Left cardiac atrium (tissue), 4 donors: ENCODE measurements at regions not wholly inside any gene's neighbourhood (a gene's known extent, or its start where the extent isn't known, plus 50 kb on each side); places are given as distances from the start of the nearest gene placed in this dataset.

Experiments
- ATAC-seq, 2 donors: fragments of 200-7000 bp; cut with Tn5 transposase; one replicate each; pipeline ENCODE4 v1.9.1; 2020; ENCODE audit warnings: mild to moderate bottlenecking in 2 of 2, moderate library complexity in 2 of 2
- DNase-seq: peaks from one replicate; pipeline ENCODE4 v3.0.0-alpha.2; 2020
- intact Hi-C, 2 donors: fragments of 100-400 bp; cut with DNase I; formaldehyde crosslinking; loops; one replicate each; pipeline versions ENCODE4 v1.14.1 to v1.15.1; 2022 to 2023
- donor health status: DM: no; HTN: yes; CAD: no.
- donor health status: DM: no; HTN: yes; CAD: no; lungs with severe emphysema.
- donor health status: DM: yes; HTN: yes; CAD: no.
- donor health status: Dilated cardiomyopathy.

DNA sequence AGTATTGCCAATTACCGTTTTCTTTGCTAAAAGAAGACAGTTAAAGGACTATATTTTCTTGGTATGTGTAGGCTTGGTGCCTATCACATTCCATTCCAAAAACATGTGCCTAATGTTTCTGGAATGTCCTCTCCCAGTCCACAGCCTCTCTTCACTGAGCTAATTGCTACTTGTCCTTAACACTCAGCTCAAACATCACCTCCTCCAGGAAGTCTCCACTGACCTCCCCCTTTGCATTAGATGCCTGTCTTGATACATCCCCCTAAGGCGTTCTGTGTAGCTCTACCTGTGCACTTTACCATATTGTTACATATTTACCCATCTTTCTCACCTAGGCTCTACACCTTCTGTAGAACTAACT is 195.6 kb upstream of the CAMK1G start:
- ATAC-seq (no peak), DNase-seq (no peak)
- intact Hi-C loops: no loop called here

DNA sequence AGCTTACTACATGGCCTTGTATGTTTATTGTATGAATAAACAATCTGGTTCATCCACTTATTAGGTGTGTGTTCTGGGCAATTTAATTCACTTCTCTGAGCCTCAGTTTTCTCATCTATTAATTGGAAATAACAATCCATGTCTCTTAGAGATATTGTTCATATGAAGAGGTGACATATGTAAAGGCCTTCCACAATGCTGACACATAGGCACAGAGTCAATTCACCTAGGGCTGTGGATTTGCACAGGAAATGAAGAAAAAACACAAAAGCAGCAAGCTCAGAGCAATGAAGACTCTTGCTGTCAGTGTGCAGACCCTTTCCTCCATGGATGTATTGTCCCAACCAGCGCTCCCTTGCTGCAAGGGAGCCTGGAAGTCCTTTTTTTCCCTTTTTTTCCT is 195.2 kb upstream of the CAMK1G start:
- no peak for ATAC-seq
- no peak for DNase-seq
- intact Hi-C loops: no loop called here

DNA sequence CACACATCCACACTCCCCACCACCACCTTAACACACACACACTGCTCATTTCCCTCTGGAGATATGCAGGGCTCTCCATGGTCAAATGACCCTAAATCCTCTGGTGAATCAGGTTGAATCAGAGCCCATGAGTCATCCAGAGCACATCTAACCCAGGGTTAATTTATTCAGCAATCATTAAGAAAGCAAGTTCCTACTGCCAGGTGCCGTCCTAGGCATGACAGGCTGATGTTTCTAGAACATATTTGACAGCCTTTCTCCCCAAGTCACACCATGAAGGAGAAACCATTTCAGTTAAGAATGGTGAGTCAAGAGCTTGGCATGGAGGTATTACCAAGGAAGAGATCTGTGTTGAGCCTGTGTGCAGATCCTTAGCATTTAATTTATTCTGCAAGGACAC is 194.3 kb upstream of the CAMK1G start:
- no peak for DNase-seq
- intact Hi-C loops: no loop called here
- ATAC-seq: peak in 1 of 2 donors; percentile 95

DNA sequence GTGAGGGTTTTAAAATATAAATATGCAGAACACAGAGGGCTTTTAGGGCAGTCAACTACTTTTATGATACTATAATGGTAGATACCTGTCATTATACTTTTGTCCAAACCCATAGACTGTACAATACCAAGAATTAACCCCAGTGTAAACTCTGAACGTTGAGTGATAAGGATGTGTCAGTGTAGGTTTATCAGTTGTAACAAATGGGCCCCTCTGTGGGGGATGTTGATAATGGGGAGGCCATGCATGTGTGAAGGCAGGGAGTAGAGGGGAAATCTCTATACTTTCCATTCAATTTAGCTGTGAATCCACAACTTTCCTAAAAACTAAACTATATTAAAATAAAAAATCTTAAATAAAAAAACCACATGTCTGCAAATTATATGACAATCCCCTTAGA is 193.5 kb upstream of the CAMK1G start:
- DNase-seq (no peak), ATAC-seq (no peak)
- intact Hi-C loops: no loop called here

DNA sequence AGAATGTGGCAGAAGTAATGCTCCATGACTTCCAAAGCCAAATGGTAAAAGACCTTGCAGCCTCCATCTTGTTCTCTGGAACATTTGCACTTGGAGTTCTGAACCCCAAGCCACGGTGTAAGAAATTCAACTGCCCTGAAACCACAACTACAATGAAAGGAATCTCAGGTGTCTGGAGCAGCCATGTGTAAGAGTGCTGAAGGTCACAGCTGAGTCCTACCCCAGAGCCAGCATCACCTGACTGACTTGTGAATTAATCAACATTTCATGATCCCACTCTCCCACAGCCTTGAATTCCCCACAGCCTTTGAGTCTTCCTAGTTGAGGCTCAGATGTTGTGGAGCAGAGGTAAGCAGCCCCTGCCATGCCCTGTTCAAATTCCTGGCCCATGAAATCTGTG is 192.8 kb upstream of the CAMK1G start:
- intact Hi-C loops: no loop called here
- DNase-seq (no peak), ATAC-seq (no peak)

DNA sequence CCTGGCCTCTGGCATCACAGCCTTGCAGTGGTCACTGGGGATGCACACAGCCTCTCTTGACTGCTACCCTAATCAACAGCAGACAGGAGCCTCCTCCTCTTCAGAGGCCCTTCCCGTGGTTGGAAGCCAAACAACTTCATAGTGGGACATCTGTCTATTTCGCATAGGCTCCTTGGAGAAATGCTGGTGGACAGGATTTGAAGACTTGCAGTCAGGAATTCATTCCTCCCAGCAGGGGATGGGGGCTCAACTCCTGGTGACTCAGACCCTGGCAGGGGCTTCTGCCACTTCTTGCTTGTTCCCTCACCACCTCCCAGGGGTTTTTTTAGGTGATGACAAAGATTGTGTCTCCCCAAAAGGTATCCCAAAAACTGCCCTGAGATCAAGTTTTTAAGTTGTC is 191.7 kb upstream of the CAMK1G start:
- intact Hi-C loops: no loop called here
- DNase-seq: no peak
- no peak for ATAC-seq

DNA sequence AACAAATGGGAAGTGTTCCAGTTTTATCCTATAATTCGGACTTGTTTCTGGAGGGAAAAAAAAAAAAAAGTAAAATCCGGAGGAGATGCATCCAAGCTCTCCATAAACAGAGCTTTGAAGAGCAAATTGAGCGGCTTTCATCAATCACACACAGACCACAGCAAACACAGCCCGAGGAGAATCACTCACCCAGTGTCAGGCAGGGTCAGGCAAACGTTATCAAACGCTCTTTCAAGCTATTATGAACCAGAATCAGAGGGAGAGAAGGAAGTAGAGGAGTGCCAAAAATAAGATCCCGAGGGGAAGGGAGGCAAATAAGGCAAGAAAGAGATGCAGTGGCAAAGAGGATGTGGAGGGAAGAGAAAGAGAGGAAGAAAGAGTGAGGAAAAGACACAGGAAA is 188.3 kb upstream of the CAMK1G start:
- ATAC-seq: no peak
- intact Hi-C loops: no loop called here

DNA sequence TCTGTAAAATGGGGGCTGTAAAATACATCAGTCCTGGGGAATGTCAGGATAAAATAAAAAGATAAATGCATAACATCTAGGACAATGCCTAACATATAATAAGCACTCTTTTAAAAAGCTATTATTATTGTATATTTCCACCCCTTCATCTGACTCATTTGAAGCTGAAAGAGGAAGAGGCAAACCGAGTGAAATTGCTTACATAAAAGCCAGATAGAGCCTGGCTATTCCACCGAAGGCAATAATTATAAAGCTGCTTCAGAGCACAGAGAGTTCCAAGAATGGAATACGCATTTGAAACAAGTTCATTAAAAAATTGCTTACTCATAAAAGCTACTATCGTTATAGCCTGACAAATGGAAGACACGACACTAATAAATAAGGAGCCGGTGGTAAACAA is 186.1 kb upstream of the CAMK1G start:
- intact Hi-C loops: no loop called here
- no peak for DNase-seq
- ATAC-seq: no peak

More for the DNA sequence above, 188.3 kb upstream of the CAMK1G start:
- no peak for DNase-seq

DNA sequence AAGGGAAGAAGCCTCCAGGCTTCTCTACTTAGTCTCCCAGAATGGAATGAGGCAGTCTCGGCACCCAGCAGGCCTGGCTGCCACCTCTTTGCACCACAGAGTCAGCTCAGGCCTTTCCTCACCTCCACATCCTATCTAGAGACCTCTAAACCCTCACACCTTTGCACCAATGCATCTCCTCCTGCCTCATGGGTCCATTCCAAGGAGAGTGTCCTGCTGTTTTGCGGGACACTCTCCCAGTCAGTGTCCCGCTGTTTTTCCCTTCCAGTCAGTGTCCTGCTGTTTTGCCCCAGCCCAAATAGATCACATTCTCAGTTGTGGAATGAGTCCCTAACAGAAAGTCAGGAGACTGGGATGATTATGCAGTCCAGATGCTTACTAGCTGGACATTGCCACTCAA is 185.6 kb upstream of the CAMK1G start:
- no peak for ATAC-seq
- DNase-seq: no peak
- intact Hi-C loops: no loop called here

DNA sequence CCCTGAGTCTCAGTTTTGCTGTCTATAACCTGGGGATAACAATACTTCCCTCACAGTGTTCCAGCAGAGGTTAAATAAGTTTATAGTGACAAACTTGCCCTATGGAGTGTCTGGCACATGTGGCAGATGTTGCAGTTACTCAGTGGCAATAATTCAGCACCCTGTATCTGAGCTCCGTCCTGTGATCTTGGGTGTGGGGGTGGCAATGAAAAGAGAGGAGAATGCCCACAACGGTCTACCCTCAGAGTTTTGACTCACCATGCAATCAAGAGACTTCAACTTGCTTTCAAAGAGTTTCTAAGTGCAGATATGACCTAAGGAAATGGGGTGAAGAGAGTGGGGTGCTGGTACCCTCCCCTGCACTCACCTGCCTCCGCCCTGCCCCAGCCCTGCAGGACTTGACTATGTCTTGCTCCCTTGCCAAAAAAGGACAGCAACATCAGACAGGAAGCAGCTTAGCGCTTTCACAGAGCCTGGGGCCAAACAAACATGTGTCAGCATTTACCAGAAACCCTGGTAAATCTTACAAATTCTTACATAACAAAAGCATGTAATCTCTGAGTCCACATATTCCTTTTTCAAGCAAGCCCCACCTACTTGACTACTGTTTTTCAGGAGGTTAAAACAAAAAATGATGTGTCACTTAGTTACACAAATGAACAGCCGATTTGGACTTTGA is 185.1 kb upstream of the CAMK1G start:
- intact Hi-C loops: no loop called here
- ATAC-seq (peak; percentile 47 to 85), DNase-seq (peak; percentile 27)

DNA sequence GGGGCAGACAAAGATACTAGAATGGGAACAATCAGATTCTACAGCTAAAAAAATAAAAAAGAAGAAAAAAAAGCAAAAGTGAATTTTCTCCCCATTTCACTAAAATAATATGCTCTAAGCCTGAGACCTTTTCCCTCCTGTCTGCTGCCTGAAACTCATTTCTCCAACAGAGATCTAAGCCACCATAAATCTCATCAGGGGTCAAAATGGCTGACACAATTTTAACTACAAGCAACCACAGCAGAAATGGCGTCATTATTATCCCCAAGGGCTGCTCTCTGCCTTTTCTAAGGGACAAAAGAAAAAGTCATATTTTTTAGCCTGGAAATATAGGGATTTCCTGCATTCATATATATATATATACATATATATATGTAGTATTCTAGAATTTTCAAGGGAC is 183.7 kb upstream of the CAMK1G start:
- intact Hi-C loops: no loop called here
- ATAC-seq: no peak
- no peak for DNase-seq

DNA sequence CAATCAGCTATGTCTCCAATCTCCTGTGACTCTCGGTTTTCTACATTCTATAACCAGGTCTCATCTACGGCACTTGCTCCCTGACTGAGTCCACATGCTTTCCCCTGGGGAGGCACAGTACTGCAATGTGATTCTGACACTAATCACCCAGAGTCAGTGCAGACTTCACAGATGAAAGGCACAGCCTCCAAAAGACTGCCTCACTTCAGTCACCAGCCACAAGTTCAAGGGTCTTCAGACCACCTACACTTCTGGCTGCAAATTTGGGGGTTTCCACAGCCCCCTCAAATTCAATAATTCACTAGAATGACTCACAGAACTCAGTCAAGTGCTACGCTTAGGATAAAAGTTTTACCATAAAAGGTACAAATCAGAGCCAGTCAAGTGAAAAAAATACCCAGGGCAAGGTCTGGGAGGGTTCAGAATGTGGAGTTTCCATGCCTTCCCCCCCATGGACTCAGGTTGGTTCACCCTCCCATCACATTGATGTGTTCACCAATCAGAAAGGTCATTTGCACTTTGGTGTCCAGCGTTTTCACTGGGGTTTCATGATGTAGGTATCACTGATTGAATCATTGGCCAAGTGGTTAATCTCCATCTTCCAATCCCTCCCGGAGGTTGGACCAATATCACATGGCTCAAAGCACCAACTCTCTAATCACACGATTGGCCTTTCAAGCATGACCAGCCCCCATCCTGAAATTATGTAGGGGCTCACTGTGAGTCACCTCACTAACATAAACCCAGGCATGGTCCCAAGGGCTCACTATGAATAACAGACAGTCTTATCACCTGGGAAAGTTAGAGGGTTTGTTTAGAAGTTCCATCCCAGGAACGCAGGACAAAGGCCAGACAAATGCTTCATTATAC is 182.9 kb upstream of the CAMK1G start:
- no peak for ATAC-seq
- no peak for DNase-seq
- intact Hi-C loops: no loop called here

DNA sequence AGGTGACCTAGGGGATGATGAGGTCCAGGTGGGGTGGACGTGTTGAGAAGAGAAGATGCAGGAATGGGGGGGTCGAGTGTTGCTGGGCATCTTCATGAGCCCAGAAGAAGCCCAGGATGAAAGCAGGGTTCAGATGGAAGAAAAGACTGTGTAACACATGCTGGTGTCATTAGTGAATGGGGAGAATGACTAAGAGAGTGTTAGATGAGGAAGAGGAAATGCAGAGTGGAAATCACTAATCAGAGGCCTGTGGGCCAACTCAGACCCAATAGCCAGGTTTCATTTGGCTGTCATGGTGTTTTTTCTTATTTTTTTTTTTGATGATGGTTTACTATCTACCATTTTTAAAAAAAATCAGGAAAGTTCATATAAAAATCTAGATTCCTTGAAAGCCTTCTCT is 180.8 kb upstream of the CAMK1G start:
- ATAC-seq: no peak
- intact Hi-C loops: no loop called here

DNA sequence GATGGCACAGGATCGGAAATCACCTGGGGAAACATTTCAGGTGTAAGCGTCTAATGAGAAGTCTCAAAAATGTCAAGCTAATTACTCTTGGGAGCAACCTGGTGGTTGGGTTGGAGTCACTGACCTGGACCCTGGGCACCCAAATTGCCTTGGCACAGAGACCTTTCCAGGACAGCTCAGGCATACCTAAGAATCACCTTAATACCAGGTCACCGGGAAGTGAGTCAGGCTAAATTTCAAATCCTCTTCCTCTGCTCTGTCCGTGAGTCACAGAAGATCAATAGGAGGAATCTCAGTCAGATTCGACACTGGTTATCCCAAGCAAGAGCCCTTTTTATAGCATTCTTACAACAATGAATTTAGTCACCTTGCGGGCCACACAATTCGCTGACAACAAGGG is 179.6 kb upstream of the CAMK1G start:
- ATAC-seq (no peak), DNase-seq (no peak)
- intact Hi-C loops: no loop called here

More for the DNA sequence above, 180.8 kb upstream of the CAMK1G start:
- DNase-seq: no peak

DNA sequence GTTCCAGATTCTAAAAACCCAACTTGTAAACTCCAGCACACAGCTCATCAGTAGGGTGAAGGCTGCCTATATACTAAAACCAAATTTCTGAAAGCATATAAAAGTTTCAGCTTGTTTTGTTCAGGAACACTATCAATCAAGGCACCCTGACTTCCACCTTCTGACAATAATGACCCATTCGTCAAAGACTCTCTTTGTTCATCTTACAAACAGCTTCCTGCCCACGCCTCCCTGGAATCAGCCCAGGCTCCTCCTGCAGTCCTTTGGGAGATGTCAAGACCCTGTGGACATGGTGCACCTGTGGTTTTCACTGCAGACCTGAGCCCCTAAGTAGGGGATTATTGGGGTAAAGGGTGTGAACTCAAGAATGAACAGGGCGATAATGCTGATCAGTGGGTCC is 178.9 kb upstream of the CAMK1G start:
- DNase-seq: no peak
- intact Hi-C loops: no loop called here

DNA sequence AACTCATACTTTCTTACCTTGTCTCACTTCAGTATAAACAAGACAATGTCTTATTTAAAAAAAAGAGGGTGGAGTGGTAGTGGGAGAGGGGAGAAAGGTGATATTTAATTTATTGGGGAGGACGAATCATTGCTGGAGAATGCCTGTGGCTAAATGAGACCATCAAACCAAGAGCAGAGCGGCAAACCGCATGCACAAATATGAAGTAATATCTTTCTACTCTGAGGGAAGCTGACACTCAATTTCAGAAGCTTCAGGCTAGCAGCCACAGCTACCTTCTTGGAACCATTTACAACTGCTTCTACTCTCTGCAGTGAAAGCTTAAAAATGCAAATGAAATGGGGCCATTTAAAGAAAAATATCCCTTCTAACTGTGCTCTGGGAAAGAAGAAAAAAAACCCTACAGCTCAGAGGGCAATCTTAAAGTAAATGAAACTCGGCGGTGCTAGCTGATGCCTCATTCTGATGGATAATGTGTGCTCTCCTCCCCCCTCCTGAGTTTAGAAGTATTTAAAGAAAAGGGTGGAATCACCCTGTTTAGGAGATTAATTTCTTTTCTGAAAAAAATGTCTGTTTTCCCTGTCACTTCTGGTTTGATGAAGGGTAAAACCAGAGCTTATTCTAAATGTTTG is 178.2 kb upstream of the CAMK1G start:
- peak in 1 of 2 donors; percentile 29 for ATAC-seq
- intact Hi-C loops: no loop called here

More for the DNA sequence above, 178.9 kb upstream of the CAMK1G start:
- ATAC-seq: peak in 1 of 2 donors; percentile 32

DNA sequence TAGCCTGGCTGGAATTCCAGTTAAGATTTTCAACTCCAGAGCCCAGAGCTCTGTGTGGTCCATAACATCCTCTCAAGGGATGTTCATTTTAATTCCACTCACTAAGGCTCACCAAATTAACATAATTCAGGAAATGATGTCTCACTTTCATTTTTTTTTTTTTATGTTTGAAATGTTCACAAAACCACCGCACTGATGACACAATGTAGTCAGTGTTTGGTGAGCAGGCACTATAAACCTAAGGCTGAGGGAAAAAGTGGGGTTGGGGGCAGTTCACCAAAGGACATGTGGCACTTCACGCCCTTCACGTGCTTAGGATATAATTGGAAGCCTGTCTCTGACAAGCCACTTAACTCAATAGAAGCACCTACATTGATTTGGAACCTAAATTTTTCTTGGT is 177.3 kb upstream of the CAMK1G start:
- DNase-seq: no peak
- intact Hi-C loops: no loop called here
- ATAC-seq: no peak

More for the DNA sequence above, 178.2 kb upstream of the CAMK1G start:
- DNase-seq: no peak

DNA sequence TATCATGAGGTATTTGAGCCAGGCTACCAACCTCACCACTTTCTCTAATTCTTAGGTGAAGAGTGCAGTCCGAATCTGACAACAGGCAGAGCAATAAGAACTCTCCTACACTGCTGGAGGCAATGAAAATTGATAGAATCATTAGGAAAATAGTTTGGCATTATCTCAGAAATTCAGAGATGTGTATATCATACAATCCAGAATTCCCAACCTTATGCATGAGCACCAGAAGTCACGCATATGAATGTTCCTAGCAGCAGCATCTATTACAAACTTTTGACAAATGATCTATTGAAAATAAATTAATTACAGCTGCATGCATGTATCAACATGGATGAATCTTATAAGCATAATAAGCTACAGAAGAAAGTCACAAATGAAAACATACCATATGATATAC is 176.9 kb upstream of the CAMK1G start:
- intact Hi-C loops: no loop called here
- DNase-seq (no peak), ATAC-seq (no peak)

DNA sequence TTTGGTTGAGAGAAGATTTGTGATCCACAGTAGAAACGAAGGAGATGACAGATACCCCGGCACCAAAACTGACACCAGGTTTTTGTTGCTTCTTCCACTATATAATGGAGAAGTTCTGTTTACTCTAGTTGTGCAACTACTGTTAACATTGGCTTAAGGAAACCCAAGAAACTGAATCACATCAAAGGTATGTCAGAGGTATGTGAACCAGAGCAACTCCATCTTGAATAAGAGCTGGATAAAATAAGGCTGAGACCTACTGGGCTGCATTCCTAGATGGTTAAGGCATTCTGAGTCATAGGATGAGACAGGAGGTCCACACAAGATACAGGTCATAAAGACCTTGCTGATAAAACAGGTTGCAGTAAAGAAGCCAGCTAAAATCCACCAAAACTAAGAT is 173.7 kb upstream of the CAMK1G start:
- intact Hi-C loops: no loop called here
- no peak for DNase-seq
- no peak for ATAC-seq

DNA sequence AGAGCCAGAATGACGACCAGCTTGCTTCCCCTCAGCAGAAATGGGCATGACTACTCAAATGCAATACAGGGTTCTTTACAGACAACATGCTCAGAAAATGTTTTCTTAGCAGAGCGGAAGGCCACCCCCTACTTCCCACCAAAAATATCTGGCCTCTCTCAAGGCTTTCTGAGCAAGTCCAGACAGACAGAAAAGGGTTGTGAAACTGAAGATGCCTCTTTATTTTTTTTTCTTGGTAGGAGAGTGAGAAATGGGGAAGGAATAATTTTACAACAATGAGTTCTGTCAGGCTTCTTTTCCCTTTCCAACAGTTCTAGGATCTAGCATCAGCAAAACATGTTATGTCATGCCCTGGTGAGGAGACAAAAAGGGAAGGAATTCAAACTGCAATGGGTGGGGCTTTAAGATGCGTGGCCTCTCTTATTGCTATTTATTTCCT is 172.0 kb upstream of the CAMK1G start:
- ATAC-seq (peak; percentile 55 to 84), DNase-seq (no peak)
- intact Hi-C loops: no loop called here
